GM11168 (cell line): ENCODE measurements at regions not wholly inside any gene's neighbourhood (a gene's known extent, or its start where the extent isn't known, plus 50 kb on each side); places are given as distances from the start of the nearest gene placed in this dataset.

ENCODE experiments used
- in situ Hi-C: fragments of 300-500 bp; cut with MboI; formaldehyde crosslinking; loops from one replicate; pipeline ENCODE4 v1.12.0; 2022; ENCODE audit warnings: low sequenced_read_pairs; ENCODE audit not compliant: unreplicated experiment

DNA sequence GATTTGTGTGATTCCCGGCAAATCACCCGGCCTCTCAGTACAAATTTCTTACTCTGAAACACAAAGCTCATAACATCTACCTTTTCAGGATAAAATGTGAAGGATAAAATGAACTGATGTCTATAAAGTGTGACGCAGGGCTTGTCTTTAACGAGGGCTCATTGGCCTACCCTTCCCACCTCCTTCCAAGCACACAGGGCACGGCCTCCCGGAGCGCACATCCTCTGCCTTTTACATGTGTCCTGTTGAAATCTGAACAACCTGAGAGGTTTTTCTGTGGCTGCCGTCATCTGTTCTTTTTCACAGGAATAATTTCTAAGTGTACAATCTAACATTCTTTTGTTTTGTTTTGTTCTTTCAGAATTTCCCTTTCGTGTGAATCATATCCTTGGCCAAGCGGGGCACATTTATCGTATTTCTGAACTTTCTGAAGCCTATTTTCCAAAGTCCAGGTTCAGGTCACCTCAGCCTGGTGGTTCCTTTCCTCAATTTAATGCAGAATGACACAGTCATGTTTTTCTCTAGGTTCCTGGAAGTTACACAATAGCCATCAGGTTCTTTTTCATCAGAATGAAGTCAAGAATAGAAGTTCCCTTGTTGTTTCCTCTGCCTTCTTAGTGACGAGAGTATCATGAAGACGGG, 53.1 kb upstream of the SPRY1 start:
- in situ Hi-C loops: no loop called here

- in situ Hi-C loops: no loop called here
Observed at GRCh38 chr4:123345137-123345934, 51.3 kb upstream of the SPRY1 start.

- in situ Hi-C loops: no loop called here
Observed at GRCh38 chr4:123345935-123346300, 50.7 kb upstream of the SPRY1 start.

GRCh38 chr4:123346330-123346940, 50.2 kb upstream of the SPRY1 start:
- in situ Hi-C loops: no loop called here
